B cell (primary cell): ENCODE measurements at regions not wholly inside any gene's neighbourhood (a gene's known extent, or its start where the extent isn't known, plus 50 kb on each side); places are given as distances from the start of the nearest gene placed in this dataset.

Experiments
- ATAC-seq: fragments of 200-7000 bp; cut with Tn5 transposase; one replicate; pipeline ENCODE4 v1.10.0; 2021; ENCODE audit warnings: low read depth, mild to moderate bottlenecking, moderate number of reproducible peaks, moderate library complexity
- CTCF ChIA-PET: fragments of 350-600 bp; sonication (Branson Sonifier 250); formaldehyde crosslinking; loops from one replicate; lab custom pipeline; 2021; ENCODE audit warnings: antibody characterized with exemption, inconsistent platforms; lab: Charles Lee
- POLR2A ChIA-PET: fragments of 350-600 bp; sonication (Branson Sonifier 250); formaldehyde crosslinking; loops from one replicate; lab custom pipeline; 2021; ENCODE audit warnings: antibody characterized with exemption; lab: Charles Lee
- DNase-seq: peaks from one replicate; pipeline ENCODE4 v3.0.0; 2013
- H2AFZ ChIP-seq: 2 replicates; pipeline ENCODE4 v1.6.1; 2012; ENCODE audit warnings: mild to moderate bottlenecking, low read depth, low read length; ENCODE audit not compliant: insufficient read depth, poor library complexity, severe bottlenecking
- H3K27ac ChIP-seq, 2 donors: 1 replicate in 1 of 2; 2 replicates in 1 of 2; pipeline ENCODE4 v1.5.1; 2012 to 2013; ENCODE audit warnings: low read length in 2 of 2, mild to moderate bottlenecking in 2 of 2, moderate library complexity in 1 of 2
- H3K27me3 ChIP-seq, 4 experiments: fragments of 200-600 bp in 1 of 4; sonication (generic) in 1 of 4; replicated peaks in 1 of 4; 1 replicate in 2 of 4; 2 replicates in 2 of 4; pipeline versions ENCODE4 v1.6.1 to v1.7.0; 2013 to 2016; ENCODE audit warnings: low read length in 3 of 4, mild to moderate bottlenecking in 2 of 4, mixed read lengths in 1 of 4, moderate library complexity in 1 of 4; ENCODE audit not compliant: insufficient read depth in 4 of 4, control insufficient read depth in 3 of 4; ENCODE audit errors: control extremely low read depth in 1 of 4
- H3K36me3 ChIP-seq, 2 experiments: replicated peaks in 1 of 2; 1 replicate in 1 of 2; 2 replicates in 1 of 2; pipeline versions ENCODE4 v1.6.1 to v1.7.1; 2013; ENCODE audit warnings: low read length in 1 of 2; ENCODE audit not compliant: insufficient read depth in 2 of 2, control insufficient read depth in 1 of 2; ENCODE audit errors: control extremely low read depth in 1 of 2, extremely low read depth in 1 of 2
- H3K4me1 ChIP-seq, 2 donors: fragments of 200-600 bp in 1 of 2; sonication (generic) in 1 of 2; 1 replicate in 1 of 2; 2 replicates in 1 of 2; pipeline versions ENCODE4 v1.5.1 to v1.6.1; 2013 to 2017; ENCODE audit warnings: low read length in 2 of 2; ENCODE audit not compliant: control insufficient read depth in 2 of 2, insufficient read depth in 2 of 2
- H3K4me2 ChIP-seq: replicated peaks from 2 replicates; pipeline ENCODE3; 2012; ENCODE audit warnings: mild to moderate bottlenecking, low read depth, low read length; ENCODE audit not compliant: poor library complexity, severe bottlenecking
- H3K4me3 ChIP-seq, 5 experiments: fragments of 200-600 bp in 1 of 5; sonication (generic) in 1 of 5; 1 replicate in 3 of 5; 2 replicates in 2 of 5; pipeline versions ENCODE4 v1.5.1 to v1.7.0; 2011 to 2016; ENCODE audit warnings: low read length in 4 of 5, mild to moderate bottlenecking in 4 of 5, low read depth in 2 of 5, control low read depth in 1 of 5, moderate library complexity in 1 of 5; ENCODE audit not compliant: insufficient read depth in 1 of 5; ENCODE audit errors: control extremely low read depth in 1 of 5, extremely low read depth in 1 of 5
- H3K79me2 ChIP-seq: fragments of 200-600 bp; sonication (generic); one replicate; pipeline ENCODE4 v1.6.0; 2016; ENCODE audit warnings: low read length; ENCODE audit not compliant: control insufficient read depth, insufficient read depth
- H3K9ac ChIP-seq: fragments of 200-600 bp; sonication (generic); 2 replicates; pipeline ENCODE4 v1.6.1; 2017; ENCODE audit warnings: mild to moderate bottlenecking, low read length, moderate library complexity
- H3K9me3 ChIP-seq, 3 donors: one replicate each; pipeline versions ENCODE4 v1.6.1 to v1.7.1; 2013; ENCODE audit warnings: low read length in 2 of 3; ENCODE audit not compliant: control insufficient read depth in 2 of 3, insufficient read depth in 1 of 3; ENCODE audit errors: control extremely low read depth in 1 of 3
- H4K20me1 ChIP-seq: 2 replicates; pipeline ENCODE4 v1.6.0; 2012; ENCODE audit warnings: mild to moderate bottlenecking, low read length; ENCODE audit not compliant: insufficient read depth, control insufficient read depth, poor library complexity, severe bottlenecking
- H3K27ac Mint-ChIP-seq: one replicate; pipeline ENCODE4 v1.8.0; 2021; ENCODE audit warnings: mixed read lengths
- H3K27me3 Mint-ChIP-seq: one replicate; pipeline ENCODE4 v1.8.0; 2021; ENCODE audit warnings: mixed read lengths
- H3K4me1 Mint-ChIP-seq: one replicate; pipeline ENCODE4 v1.8.0; 2021; ENCODE audit warnings: mixed read lengths
- H3K4me3 Mint-ChIP-seq: one replicate; pipeline ENCODE4 v1.8.0; 2021; ENCODE audit warnings: mixed read lengths
- H3K9me3 Mint-ChIP-seq: one replicate; pipeline ENCODE4 v1.8.0; 2022; ENCODE audit warnings: mixed read lengths; ENCODE audit not compliant: insufficient read depth
- EZH2 ChIP-seq: IDR thresholded peaks from 2 replicates; pipeline ENCODE4 v1.6.1; 2012; ENCODE audit warnings: borderline replicate concordance, low read depth, mild to moderate bottlenecking, moderate library complexity, low read length; ENCODE audit not compliant: insufficient read depth, poor library complexity, severe bottlenecking
- WGBS: methylation state at CpG from one replicate; pipeline ENCODE4 v1.1.5; 2013; ENCODE audit warnings: missing lambda C conversion rate; ENCODE audit not compliant: insufficient coverage; 5-methylcytosine and 5-hydroxymethylcytosine counted together
- intact Hi-C: fragments of 100-400 bp; cut with micrococcal nuclease; formaldehyde crosslinking; loops from one replicate; pipeline ENCODE4 v1.10.0; 2022
- TF ChIP-seq, protein P1 (sequence below): fragments of 200-600 bp; IDR thresholded peaks from one replicate; pipeline ENCODE4 v1.8.0; 2022; ENCODE audit warnings: antibody characterized with exemption, mild to moderate bottlenecking

DNA sequence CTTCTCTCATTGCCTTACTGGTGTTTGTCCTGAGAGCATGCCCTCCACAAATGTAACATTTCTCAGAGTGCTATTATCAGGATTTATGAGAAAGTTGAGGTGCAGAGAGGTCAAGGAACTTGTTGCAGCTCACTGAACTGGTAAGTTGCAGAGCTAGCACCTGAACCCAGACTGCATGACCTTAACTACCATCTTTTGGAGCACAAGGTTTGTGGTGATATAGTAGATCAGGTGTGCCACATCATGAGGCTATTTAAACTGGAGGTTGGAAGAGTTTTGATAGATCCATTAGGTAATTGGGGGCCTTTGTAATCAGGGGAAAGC lies 112.0 kb upstream of the CITED2 start:
- H3K4me1 Mint-ChIP-seq, result peaks cover 9% of the 10 kb centered on the region
- Histone ChIP-seq H3K27me3 (no peaks in the 10 kb centered on the region), H3K4me3 (no peak overlapping the region), H3K27ac (no peak overlapping the region), H3K4me2 (no peak overlapping the region), H3K36me3 (no peaks in the 10 kb centered on the region), H3K79me2 (no peaks in the 10 kb centered on the region), H2AFZ (no peak overlapping the region), H3K4me1 (peaks cover 6 to 7% of the 10 kb centered on the region in 2 donors), H4K20me1 (no peaks in the 10 kb centered on the region), H3K9ac (no peak overlapping the region), H3K9me3 (no peaks in the 10 kb centered on the region)
- intact Hi-C loops, result no loop called here
- CTCF ChIA-PET, result interaction anchor here (0.7 kb wide), 1 partner anchor 246 kb away, joined by 4 read pairs; no protein-coding TSS in a partner anchor
- H3K27me3 Mint-ChIP-seq, result no peaks in the 10 kb centered on the region
- no peak for TF ChIP-seq EZH2
- TF ChIP-seq, protein P1, sequence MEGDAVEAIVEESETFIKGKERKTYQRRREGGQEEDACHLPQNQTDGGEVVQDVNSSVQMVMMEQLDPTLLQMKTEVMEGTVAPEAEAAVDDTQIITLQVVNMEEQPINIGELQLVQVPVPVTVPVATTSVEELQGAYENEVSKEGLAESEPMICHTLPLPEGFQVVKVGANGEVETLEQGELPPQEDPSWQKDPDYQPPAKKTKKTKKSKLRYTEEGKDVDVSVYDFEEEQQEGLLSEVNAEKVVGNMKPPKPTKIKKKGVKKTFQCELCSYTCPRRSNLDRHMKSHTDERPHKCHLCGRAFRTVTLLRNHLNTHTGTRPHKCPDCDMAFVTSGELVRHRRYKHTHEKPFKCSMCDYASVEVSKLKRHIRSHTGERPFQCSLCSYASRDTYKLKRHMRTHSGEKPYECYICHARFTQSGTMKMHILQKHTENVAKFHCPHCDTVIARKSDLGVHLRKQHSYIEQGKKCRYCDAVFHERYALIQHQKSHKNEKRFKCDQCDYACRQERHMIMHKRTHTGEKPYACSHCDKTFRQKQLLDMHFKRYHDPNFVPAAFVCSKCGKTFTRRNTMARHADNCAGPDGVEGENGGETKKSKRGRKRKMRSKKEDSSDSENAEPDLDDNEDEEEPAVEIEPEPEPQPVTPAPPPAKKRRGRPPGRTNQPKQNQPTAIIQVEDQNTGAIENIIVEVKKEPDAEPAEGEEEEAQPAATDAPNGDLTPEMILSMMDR, result no peak
- ATAC-seq, result no peak
- no peak overlapping the region for H3K4me3 Mint-ChIP-seq
- POLR2A ChIA-PET, result no interaction called here
- no peak overlapping the region for H3K27ac Mint-ChIP-seq
- peaks cover 2% of the 10 kb centered on the region for H3K9me3 Mint-ChIP-seq
- no peak for DNase-seq

DNA sequence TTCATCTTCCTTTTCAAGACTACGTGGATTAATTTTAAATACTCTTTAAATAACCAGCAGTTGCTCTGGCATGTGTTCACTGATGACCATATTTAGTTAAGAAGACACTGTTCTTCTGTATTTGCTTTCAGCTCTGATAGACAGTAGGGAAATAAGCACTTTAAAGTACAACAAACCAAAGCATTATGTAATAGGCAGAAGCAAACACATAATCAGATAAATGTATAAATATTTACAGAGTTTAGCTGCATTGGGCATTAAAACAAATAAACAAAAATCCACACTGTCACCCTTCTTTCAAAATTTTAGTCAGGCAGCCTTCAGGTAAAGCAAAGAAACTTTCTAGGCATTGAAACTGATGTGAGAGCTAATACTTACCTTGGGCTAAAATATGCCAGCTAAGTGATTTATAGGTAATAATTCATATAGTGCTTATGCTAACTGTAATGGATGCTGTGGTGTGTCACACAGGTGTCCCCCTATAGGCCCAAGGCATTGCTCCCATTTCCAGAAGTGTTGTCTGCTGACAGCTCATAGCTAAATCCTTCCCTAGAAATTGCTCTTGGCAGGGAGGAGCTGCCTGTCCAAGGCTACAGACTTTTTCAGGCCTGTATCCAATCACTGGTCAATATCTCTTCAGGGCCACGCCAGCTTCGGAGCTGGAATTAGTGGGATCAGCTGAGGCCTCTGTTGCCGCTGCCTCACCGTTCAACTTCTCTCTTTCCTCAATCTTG lies 111.5 kb upstream of the CITED2 start:
- 96% methylated on average over 3 of the region's 5 CpGs for WGBS

More for the DNA sequence above, 111.5 kb upstream of the CITED2 start:
- Histone ChIP-seq H3K9me3 (no peaks in the 10 kb centered on the region), H3K79me2 (no peaks in the 10 kb centered on the region), H3K4me3 (no peak overlapping the region), H3K36me3 (no peaks in the 10 kb centered on the region), H3K27ac (no peak overlapping the region), H3K4me2 (no peak overlapping the region), H4K20me1 (no peaks in the 10 kb centered on the region), H3K9ac (no peak overlapping the region), H2AFZ (no peak overlapping the region), H3K4me1 (peaks cover 6 to 7% of the 10 kb centered on the region in 2 donors), H3K27me3 (no peaks in the 10 kb centered on the region)
- Mint-ChIP-seq H3K4me3 (no peak overlapping the region), H3K9me3 (peaks cover 2% of the 10 kb centered on the region), H3K27ac (no peak overlapping the region), H3K27me3 (no peaks in the 10 kb centered on the region), H3K4me1 (peaks cover 8% of the 10 kb centered on the region)
- POLR2A ChIA-PET, result no interaction called here
- DNase-seq (no peak), ATAC-seq (no peak)
- CTCF ChIA-PET, result interaction anchor here (0.7 kb wide), 1 partner anchor 247 kb away, joined by 4 read pairs; no protein-coding TSS in a partner anchor
- intact Hi-C loops, result no loop called here
- TF ChIP-seq, protein P1, result no peak
- no peak for TF ChIP-seq EZH2
